ENCODE measurements at regions not wholly inside any gene's neighbourhood (a gene's known extent, or its start where the extent isn't known, plus 50 kb on each side); places are given as distances from the start of the nearest gene placed in this dataset.

- TF ChIP-seq CTCF (IDR thresholded peaks at IDR 0.05) (no peak), POLR2A (IDR thresholded peaks at IDR 0.05) (no peak)
Observed at GRCh38 chr3:194080913-194081800, 54.8 kb upstream of the HES1 start.

Data from lower leg skin (tissue), 3 donors.